Ascending aorta (tissue), 2 donors: ENCODE measurements at regions not wholly inside any gene's neighbourhood (a gene's known extent, or its start where the extent isn't known, plus 50 kb on each side); places are given as distances from the start of the nearest gene placed in this dataset.

Experiments
- DNase-seq, 2 donors: peaks; one replicate each; pipeline ENCODE4 v3.0.0-alpha.2; 2019; ENCODE audit warnings: low spot score in 2 of 2
- H3K27ac ChIP-seq, 2 donors: fragments of 200-600 bp; sonication (generic); one replicate each; pipeline ENCODE4 v1.5.1; 2016 to 2017; ENCODE audit warnings: mild to moderate bottlenecking in 1 of 2
- H3K27me3 ChIP-seq: fragments of 200-600 bp; sonication (generic); one replicate; pipeline ENCODE4 v1.5.1; 2017
- H3K36me3 ChIP-seq, 2 donors: fragments of 200-600 bp; sonication (generic); one replicate each; pipeline ENCODE4 v1.5.1; 2016
- H3K4me1 ChIP-seq, 2 donors: fragments of 200-600 bp; sonication (generic); one replicate each; pipeline ENCODE4 v1.5.1; 2016 to 2017; ENCODE audit warnings: mild to moderate bottlenecking in 1 of 2
- H3K4me3 ChIP-seq, 2 donors: fragments of 200-600 bp; sonication (generic); one replicate each; pipeline ENCODE4 v1.5.1; 2016 to 2017; ENCODE audit warnings: mild to moderate bottlenecking in 1 of 2
- H3K9me3 ChIP-seq, 2 donors: fragments of 200-600 bp; sonication (generic); one replicate each; pipeline ENCODE4 v1.5.1; 2016
- CTCF ChIP-seq, 3 experiments: fragments of 200-600 bp in 2 of 3; fragments of 450-650 bp in 1 of 3; sonication (generic) in 2 of 3; IDR thresholded peaks; one replicate each; pipeline ENCODE4 v1.5.1; 2016 to 2019; ENCODE audit warnings: antibody characterized with exemption in 3 of 3, mild to moderate bottlenecking in 1 of 3, moderate library complexity in 1 of 3
- intact Hi-C: fragments of 100-400 bp; cut with DNase I; formaldehyde crosslinking; loops from one replicate; pipeline ENCODE4 v1.15.1; 2023

GRCh38 chr10:60705376-60705775 lies 72.9 kb upstream of the CDK1 start:
- H3K4me3 ChIP-seq, result no peak overlapping the region
- no peak for TF ChIP-seq CTCF (IDR thresholded peaks at IDR 0.05)
- H3K4me1 ChIP-seq, result no peaks in the 10 kb centered on the region
- peaks cover 0 to 2% of the 10 kb centered on the region in 2 donors for H3K9me3 ChIP-seq
- no peak overlapping the region for H3K27ac ChIP-seq
- intact Hi-C loops, result no loop called here
- no peaks in the 10 kb centered on the region for H3K27me3 ChIP-seq
- no peaks in the 10 kb centered on the region for H3K36me3 ChIP-seq
- no peak for DNase-seq

- H3K27me3 ChIP-seq, result no peaks in the 10 kb centered on the region
- H3K36me3 ChIP-seq, result no peaks in the 10 kb centered on the region
- no peak overlapping the region for H3K27ac ChIP-seq
- TF ChIP-seq CTCF (IDR thresholded peaks at IDR 0.05), result no peak
- DNase-seq, result no peak
- no peaks in the 10 kb centered on the region for H3K4me1 ChIP-seq
- H3K4me3 ChIP-seq, result peak overlapping the region in 1 of 2 donors; percentile 5
- H3K9me3 ChIP-seq, result peaks cover 0 to 9% of the 10 kb centered on the region in 2 donors
- intact Hi-C loops, result no loop called here
Measured at GRCh38 chr10:60704471-60704870, 73.8 kb upstream of the CDK1 start.

- no peak for DNase-seq
- Histone ChIP-seq H3K4me1 (no peaks in the 10 kb centered on the region), H3K36me3 (no peaks in the 10 kb centered on the region), H3K9me3 (peaks cover 0 to 9% of the 10 kb centered on the region in 2 donors), H3K27ac (no peak overlapping the region), H3K27me3 (no peaks in the 10 kb centered on the region), H3K4me3 (no peak overlapping the region)
- intact Hi-C loops, result no loop called here
- TF ChIP-seq CTCF (IDR thresholded peaks at IDR 0.05), result no peak
Measured at GRCh38 chr10:60703266-60704041, 74.8 kb upstream of the CDK1 start.

- Histone ChIP-seq H3K4me3 (no peak overlapping the region), H3K4me1 (no peaks in the 10 kb centered on the region), H3K27ac (no peak overlapping the region), H3K36me3 (no peaks in the 10 kb centered on the region), H3K27me3 (no peaks in the 10 kb centered on the region), H3K9me3 (peaks cover 0 to 2% of the 10 kb centered on the region in 2 donors)
- TF ChIP-seq CTCF (IDR thresholded peaks at IDR 0.05), result no peak
- no peak for DNase-seq
- intact Hi-C loops, result no loop called here
Measured at GRCh38 chr10:60687679-60688078, 90.6 kb upstream of the CDK1 start.

- H3K9me3 ChIP-seq, result no peaks in the 10 kb centered on the region
- H3K4me3 ChIP-seq, result no peak overlapping the region
- H3K36me3 ChIP-seq, result no peaks in the 10 kb centered on the region
- no peak overlapping the region for H3K27ac ChIP-seq
- no peak for TF ChIP-seq CTCF (IDR thresholded peaks at IDR 0.05)
- no peaks in the 10 kb centered on the region for H3K27me3 ChIP-seq
- no peaks in the 10 kb centered on the region for H3K4me1 ChIP-seq
- intact Hi-C loops, result no loop called here
- no peak for DNase-seq
Measured at GRCh38 chr10:60684091-60684490, 94.2 kb upstream of the CDK1 start.
